ENCODE measurements at regions not wholly inside any gene's neighbourhood (a gene's known extent, or its start where the extent isn't known, plus 50 kb on each side); places are given as distances from the start of the nearest gene placed in this dataset.

GRCh38 chrX:39599339-39599738 is 498.4 kb downstream of the BCOR start:
- Histone ChIP-seq H3K36me3 (no peaks in the 10 kb centered on the region), H3K4me3 (no peak overlapping the region), H3K27ac (no peak overlapping the region), H3K27me3 (no peaks in the 10 kb centered on the region), H3K4me1 (no peaks in the 10 kb centered on the region), H3K9me3 (no peaks in the 10 kb centered on the region)
- intact Hi-C loops (cut with DNase I; ENCODE audit: low total_unique reads) = no loop called here
- no peak for DNase-seq
- TF ChIP-seq POLR2A (IDR thresholded peaks at IDR 0.05) (no peak), CTCF (IDR thresholded peaks at IDR 0.05) (no peak)

DNA sequence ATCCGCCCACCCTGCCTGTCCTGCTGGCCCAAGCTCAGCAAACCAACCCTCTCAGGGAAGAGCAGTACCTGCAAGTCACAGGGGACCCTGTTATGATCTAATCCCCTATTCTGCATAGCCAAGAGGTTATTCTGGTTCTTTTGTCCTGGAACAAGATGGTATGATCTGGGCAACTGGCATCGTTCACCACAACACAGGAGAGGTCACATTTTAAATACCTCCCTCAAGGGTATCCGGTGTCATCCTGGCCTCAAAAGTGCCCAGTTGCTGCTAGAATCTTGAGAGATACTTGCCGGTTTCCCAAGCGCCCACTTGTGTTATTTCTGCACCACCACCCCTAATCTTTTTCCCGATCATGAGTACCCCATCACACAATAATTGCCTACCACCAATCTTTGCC is 497.5 kb downstream of the BCOR start:
- Histone ChIP-seq H3K4me1 (no peaks in the 10 kb centered on the region), H3K27me3 (no peaks in the 10 kb centered on the region), H3K9me3 (no peaks in the 10 kb centered on the region), H3K36me3 (no peaks in the 10 kb centered on the region), H3K4me3 (no peak overlapping the region), H3K27ac (no peak overlapping the region)
- no peak for TF ChIP-seq POLR2A (IDR thresholded peaks at IDR 0.05)
- DNase-seq = no peak
- intact Hi-C loops (cut with DNase I; ENCODE audit: low total_unique reads) = no loop called here

GRCh38 chrX:39601231-39602177 is 496.3 kb downstream of the BCOR start:
- Histone ChIP-seq H3K36me3 (no peaks in the 10 kb centered on the region), H3K4me3 (no peak overlapping the region), H3K27me3 (no peaks in the 10 kb centered on the region), H3K27ac (no peak overlapping the region), H3K4me1 (no peaks in the 10 kb centered on the region), H3K9me3 (no peaks in the 10 kb centered on the region)
- DNase-seq = no peak
- intact Hi-C loops (cut with DNase I; ENCODE audit: low total_unique reads) = no loop called here
- no peak for TF ChIP-seq POLR2A (IDR thresholded peaks at IDR 0.05)
- no peak for TF ChIP-seq CTCF (IDR thresholded peaks at IDR 0.05)

DNA sequence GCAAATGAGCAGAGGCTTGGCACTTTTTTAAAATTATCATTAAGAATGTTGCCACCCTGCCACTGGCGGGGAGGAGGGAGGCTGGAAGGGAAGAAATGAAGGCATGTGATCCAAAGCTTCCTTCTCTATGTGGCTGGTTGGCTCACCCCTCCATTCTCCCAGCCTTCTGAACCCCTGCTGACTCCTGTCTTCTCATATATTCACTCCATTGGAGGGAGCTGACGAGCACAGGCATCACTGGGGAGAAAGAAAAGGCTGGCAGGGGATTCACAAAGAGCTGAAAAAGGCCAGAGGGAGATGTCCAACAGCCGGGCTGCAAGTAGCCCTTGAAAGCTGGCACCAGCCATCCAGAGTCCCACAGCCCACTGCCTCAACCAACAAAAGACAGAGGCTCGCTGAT is 495.6 kb downstream of the BCOR start:
- intact Hi-C loops (cut with DNase I; ENCODE audit: low total_unique reads) = no loop called here

DNA sequence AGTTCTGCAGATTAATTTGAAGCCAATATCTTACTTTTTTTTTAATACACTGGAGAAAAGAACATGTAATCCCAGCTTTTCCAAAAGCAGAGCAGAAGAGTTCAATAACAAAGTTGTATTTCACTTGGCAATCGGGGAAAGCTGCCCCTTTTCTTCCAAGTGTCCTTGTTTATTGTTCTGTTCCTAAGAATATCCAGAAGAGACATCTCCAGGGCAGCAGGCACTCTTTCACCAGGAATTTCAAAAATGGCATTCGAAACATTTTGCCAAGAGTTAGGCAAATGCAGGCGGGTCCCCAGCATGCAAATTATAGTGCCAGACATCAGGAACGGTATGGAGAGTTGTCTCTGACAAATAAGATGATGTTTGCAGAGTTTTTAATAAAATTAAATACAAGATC is 494.5 kb downstream of the BCOR start:
- no peak overlapping the region for H3K27ac ChIP-seq
- DNase-seq = no peak

More for the DNA sequence above, 495.6 kb downstream of the BCOR start:
- no peak overlapping the region for H3K4me3 ChIP-seq
- no peaks in the 10 kb centered on the region for H3K27me3 ChIP-seq
- H3K27ac ChIP-seq = no peak overlapping the region
- DNase-seq = no peak
- H3K4me1 ChIP-seq = no peaks in the 10 kb centered on the region
- H3K36me3 ChIP-seq = no peaks in the 10 kb centered on the region
- no peaks in the 10 kb centered on the region for H3K9me3 ChIP-seq
- no peak for TF ChIP-seq POLR2A (IDR thresholded peaks at IDR 0.05)
- TF ChIP-seq CTCF (IDR thresholded peaks at IDR 0.05) = no peak

More for the DNA sequence above, 494.5 kb downstream of the BCOR start:
- H3K36me3 ChIP-seq = no peaks in the 10 kb centered on the region
- H3K27me3 ChIP-seq = no peaks in the 10 kb centered on the region
- no peaks in the 10 kb centered on the region for H3K4me1 ChIP-seq
- H3K4me3 ChIP-seq = no peak overlapping the region
- TF ChIP-seq POLR2A (IDR thresholded peaks at IDR 0.05) (no peak), CTCF (IDR thresholded peaks at IDR 0.05) (no peak)
- intact Hi-C loops (cut with DNase I; ENCODE audit: low total_unique reads) = no loop called here
- H3K9me3 ChIP-seq = no peaks in the 10 kb centered on the region

All from uterus (tissue), 3 donors.